ENCODE measurements at regions not wholly inside any gene's neighbourhood (a gene's known extent, or its start where the extent isn't known, plus 50 kb on each side); places are given as distances from the start of the nearest gene placed in this dataset.

DNA sequence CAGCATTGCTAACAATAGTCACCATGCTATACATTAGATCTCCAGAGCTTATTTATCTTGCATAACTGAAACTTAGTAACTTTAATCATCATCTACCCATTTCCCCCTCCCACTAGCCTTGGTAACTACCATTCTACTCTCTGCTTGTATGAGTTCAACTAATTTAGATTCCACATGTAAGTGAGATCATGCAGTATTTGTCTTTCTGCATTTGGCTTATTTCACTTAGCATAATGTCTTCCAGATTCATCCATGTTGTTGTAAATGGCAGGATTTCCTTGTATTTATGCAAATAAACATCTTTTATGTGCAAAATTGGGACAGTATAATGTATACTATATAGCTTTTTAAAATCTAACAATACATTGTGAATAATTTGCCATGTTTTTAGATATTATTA, 66.0 kb upstream of the ZBED5 start:
- DNase-seq: no peak

DNA sequence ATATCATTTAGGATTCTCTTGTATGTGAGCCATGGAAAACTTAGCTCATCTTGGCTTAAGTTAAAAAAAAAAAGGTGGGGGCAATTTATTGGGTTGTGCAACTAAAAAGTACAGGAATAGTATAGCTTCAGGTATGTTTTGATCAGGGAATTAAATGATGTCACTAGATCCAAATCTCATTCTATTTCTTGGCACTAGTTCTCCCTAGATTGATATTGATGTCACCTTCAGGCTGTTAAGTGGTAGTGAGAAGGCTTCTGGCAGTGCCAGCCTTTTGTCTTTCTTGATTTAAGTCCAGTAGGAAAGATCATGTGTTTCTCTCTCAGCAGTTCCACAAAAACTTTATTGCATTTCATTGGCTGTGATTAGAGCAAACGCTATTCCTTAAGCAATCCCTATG, 65.0 kb upstream of the ZBED5 start:
- no peak for DNase-seq

GRCh38 chr11:10920875-10921274, 63.0 kb upstream of the ZBED5 start:
- DNase-seq: no peak

- no peak for DNase-seq
Measured at GRCh38 chr11:10920205-10920604, 62.4 kb upstream of the ZBED5 start.

GRCh38 chr11:10918698-10919097, 60.8 kb upstream of the ZBED5 start:
- DNase-seq: no peak

GRCh38 chr11:10918275-10918674, 60.4 kb upstream of the ZBED5 start:
- DNase-seq: no peak

DNA sequence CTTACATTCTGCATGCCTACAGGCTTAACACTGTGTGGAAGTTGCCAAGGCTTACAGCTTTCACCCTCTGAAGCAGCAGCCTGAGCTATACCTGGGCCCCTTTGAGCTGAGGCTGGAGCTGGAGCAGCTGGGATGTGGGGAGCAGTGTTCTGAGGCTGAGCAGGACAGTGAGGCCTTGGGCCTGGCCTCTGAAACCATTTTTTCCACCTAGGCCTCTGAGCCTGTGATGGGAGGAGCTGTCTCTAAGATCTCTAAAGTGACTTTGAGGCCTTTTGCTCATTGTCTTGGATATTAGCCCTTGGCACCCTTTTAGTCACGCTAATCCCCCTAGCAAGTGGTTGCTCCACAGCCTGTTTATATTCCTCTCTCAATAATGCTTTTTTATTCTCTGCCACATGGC, 59.9 kb upstream of the ZBED5 start:
- DNase-seq: no peak

DNA sequence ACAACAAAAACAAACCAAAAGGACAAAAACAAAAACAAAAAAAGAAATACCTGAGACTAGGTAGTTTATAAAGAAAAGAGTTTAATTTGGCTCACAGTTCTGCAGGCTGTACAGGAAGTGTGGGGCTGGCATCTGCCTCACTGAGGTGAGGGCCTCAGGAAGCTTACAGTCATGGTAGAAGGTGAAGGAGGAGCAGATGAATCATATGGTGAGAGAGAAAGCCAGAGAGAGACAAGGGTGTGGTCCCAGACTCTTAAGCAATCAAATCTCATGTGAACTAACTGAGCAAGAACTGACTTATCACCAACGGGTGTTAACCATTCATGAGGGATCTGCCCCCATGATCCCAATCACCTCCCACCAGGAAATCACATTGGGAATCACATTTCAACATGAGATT, 58.8 kb upstream of the ZBED5 start:
- no peak for DNase-seq

DNA sequence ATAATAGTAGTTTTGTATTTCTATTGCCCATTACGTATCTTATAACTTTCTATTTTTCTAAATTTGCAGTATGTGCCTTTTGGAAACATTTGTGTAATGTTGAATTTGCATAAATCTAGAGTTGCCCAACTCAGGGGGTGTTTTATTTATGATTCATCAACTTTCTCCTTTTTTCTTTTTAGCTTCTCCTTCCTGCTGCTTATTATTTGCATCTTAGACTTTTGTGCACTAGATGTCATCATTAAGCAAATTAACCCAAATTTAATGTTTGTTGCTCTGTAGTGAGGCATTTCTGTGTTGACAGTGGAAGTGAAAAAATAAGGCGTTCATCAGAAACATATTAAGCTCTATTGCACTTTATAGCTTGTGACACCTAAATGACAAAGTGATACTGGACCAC, 56.2 kb upstream of the ZBED5 start:
- DNase-seq: no peak

GRCh38 chr11:10913075-10913474, 55.2 kb upstream of the ZBED5 start:
- DNase-seq: peak; percentile 85

- no peak for DNase-seq
Measured at GRCh38 chr11:10911907-10912306, 54.1 kb upstream of the ZBED5 start.

DNA sequence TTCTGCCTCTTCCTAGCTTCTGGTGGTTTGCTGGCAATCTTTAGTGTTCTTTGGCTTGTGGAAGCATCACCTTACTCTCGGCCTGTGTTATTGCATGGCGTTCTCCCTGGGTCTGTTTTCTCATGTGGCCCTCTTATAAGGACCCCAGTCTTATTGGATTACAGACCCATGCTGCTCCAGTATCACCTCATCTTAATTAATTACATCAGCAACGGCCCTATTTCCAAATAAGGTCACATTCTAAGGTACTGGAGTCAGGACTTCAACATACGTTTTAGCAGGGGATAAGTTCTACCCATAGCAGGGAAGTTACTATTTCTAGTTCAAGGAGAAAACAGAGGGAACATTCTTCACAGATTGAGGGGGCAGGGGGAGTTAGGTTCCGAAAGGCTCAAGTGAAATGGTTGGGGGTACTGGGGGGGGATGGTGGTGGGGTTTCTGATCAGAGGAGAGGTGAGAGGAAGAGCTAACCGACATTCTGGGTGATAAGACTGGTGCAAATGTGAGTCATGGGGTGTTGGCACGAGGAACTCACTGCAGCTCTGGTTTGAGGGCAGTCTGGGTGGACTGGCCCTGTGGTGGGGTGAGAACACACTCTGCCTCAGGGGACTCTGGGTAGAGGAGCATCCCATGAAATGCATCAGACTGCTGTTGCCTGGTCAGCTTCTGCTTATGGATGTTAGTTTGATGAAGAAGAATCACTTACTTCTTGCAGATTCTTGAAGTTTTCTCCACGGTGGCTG, 51.5 kb upstream of the ZBED5 start:
- no peak for DNase-seq

- DNase-seq: no peak
Measured at GRCh38 chr11:10908215-10908951, 50.5 kb upstream of the ZBED5 start.
